NCI-H1694 treated with DMSO at 0.1 percent for 48 hours (cell line): ENCODE measurements at regions not wholly inside any gene's neighbourhood (a gene's known extent, or its start where the extent isn't known, plus 50 kb on each side); places are given as distances from the start of the nearest gene placed in this dataset.
"Not testable (repeated sequence)": the region's sequence is repeated elsewhere in the genome, so short reads cannot be mapped to it uniquely, and the experiment has no call there.

Source experiments
- DNase-seq: peaks from one replicate; lab custom pipeline; 2025; lab: John Stamatoyannopoulos, UW

DNA sequence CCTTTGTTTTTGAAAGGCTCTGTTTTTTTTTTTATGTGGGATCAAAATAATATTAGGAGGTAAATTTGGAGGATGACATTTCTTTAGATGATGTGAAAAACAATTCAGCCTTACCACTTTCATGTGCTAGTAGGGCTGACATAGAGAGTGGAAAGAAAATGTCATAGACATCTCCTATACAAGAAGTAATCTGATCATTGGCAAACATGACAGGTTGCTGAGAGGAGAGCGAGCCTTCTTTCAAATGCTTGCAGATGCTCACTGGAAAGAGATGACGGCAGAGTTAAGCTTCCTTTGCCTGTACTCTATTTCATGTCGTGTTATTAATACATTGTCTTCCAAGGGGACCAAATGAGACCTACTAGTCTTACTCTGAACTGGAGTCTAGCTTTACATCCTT lies 160.1 kb upstream of the DAP start:
- no peak for DNase-seq

DNA sequence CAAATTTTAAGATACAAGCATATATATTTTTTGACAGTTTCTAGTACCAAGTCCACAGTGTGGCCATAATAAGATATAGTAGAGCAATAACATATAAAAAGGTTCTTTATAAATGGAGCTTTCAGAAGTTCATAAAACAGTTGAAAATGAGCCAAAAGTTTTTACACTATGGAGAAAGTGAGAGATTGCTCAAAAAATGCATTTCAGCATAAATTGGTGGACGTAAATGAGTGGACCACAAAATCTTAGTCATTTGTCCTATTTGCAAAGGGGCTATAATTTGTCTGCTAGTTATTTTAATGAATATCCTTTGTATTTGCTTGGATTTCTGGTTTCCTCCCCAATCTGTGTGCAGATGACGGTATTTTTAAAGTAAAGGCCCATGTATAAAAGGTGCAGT lies 159.4 kb upstream of the DAP start:
- no peak for DNase-seq

GRCh38 chr5:10914741-10915480 lies 153.9 kb upstream of the DAP start:
- no peak for DNase-seq

- no peak for DNase-seq
Measured at GRCh38 chr5:10913841-10914240, 152.8 kb upstream of the DAP start.

DNA sequence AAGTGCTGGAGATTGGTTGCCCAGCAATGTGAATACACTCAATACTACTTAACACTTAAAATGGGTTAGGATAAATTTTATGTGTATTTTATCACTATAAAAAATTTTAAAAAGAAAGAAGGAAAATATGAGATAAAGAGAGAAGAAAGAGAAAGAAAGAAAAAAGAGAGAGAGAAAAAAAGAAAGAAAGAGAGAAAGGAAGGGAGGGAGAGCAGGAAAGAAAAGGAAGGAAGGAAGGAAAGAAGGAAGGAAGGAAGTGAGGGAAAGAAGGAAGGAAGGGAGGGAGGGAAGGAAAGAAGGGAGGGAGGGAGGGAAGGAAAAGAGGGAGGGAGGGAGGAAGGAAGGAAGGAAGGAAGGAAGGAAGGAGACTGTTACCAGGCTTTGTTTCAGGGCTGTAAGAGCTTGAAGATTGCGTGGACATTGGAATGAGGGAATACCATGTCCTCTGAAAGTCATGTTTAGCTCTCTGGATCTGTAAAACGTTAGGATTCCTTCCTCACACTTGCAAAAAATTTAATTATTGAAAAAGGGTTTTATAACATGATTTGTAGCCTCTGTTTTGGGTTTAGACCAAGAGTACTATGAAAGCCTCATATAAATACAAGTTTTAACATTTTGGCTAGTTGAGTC lies 152.3 kb upstream of the DAP start:
- DNase-seq: no peak

DNA sequence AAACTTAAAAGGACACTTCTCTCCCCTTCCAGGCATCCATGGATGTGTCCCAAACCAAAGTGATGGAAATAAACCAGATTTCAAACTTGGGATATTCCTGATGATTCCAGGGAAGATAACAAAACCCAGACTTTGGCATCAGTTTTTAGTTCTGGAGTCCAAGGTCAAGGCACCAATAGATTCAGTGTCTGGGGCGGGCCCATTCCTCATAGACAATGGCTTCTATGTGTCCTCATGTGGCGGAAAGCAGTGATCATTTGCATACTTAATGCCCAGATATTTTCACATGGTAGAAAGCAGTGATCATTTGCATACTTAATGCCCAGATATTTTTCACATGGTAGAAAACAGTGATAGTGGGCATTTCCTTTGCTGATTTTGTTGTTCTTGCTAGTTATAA lies 151.4 kb upstream of the DAP start:
- no peak for DNase-seq

DNA sequence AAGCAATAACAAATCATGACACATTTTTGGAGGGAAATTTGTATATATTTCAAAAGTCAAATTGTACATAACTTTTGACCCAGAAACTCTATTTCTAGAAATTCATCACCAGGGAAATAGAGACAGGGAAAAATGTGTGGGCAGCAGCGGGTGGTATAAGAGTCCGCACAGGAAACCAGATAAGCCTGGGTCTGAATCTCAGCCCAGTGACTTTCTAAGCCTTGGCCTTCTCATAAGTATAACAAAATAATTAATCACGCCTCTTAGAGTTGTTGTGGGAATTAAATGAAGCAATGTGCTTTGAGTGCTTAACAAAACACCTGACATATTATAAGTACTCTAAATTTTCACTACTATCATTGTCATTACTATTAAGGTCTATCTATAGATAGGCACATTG lies 149.2 kb upstream of the DAP start:
- no peak for DNase-seq

DNA sequence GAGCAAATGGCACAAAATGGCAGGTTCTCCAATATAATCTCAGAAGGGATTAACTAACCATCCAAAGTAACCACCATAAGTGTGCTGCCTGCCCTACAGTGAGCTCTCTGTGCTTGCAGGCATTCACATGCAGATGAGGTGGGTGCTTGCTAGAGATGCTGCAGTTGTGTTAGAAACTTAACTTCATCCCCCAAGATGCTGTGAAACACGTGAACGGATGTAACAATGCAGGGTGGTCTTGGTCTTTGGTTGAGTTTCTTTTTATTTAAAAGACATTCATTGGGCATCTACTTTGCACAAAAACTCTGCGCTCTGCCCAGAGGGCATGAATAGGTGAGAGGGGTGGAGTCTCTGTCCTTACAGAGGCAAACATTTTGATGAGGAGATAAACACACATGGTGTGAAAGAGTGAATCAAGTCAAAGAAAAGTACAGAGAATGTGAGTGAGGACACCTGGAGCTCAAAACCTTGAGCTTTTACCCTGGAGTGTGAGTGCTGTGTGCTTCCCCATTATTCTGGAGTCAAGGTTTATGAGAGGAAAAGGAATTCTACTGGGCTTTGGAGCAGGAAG lies 143.9 kb upstream of the DAP start:
- DNase-seq: no peak

GRCh38 chr5:10903786-10904560 lies 142.9 kb upstream of the DAP start:
- DNase-seq: no peak

GRCh38 chr5:10902145-10902544 lies 141.1 kb upstream of the DAP start:
- no peak for DNase-seq

DNA sequence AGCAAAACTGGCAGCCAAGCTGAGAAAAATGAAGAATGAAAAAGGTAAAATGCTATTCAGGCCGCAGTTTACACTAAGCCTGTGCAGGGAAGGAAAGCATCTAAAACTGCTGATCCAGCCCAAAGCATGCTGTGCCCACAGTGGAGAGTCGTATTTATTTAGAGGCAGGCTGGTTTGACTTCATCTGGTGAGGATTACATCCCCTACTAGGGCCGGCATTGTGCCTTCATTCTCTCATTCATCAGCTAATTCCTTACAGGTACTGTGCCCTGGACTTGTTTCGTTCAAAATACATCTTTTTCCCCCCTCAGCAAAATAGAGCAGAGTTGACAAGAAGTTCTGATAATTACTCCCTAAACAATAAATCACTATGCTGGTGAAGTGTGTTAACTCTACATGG lies 137.5 kb upstream of the DAP start:
- no peak for DNase-seq

DNA sequence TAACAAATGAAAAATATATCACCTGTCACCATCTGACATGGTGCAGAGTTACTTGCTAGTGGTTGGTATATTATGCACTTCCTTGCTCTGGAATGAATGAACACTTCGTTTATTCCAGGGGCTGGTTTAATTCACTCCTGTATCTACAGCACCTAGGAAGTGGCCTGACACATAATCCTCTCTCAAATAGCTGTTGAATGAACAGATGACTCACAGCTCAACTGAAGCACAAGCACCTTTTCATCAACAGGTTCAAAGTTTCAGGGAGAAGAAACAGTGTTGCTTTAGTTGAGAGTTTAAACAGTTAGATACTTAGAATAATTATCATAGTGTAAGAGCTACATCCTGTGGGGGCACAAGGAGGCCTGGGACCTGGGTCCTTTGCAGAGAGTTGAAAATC lies 135.0 kb upstream of the DAP start:
- DNase-seq: no peak

- DNase-seq: no peak
Measured at GRCh38 chr5:10894445-10895054, 133.5 kb upstream of the DAP start.

- no peak for DNase-seq
Measured at GRCh38 chr5:10892911-10893215, 131.8 kb upstream of the DAP start.

- DNase-seq: no peak
Measured at GRCh38 chr5:10892147-10892910, 131.3 kb upstream of the DAP start.

DNA sequence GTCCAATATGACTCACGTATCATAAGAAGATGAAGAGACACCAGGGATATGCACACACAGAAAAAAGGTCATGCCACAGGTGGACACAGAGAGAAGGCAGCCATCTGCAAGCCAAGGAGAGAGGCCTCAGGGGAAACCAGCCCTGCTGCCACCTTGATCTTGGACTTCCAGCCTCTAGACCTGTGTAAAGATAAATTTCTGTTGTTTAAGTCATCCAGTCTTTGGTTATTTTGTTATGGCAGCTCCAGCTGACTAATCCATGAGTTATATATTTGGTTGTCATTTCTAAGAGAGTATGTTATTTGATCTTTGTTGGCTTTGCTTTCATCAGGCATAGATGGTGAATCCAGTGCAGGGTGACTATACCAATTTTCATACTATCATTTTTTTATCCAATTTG lies 130.2 kb upstream of the DAP start:
- DNase-seq: no peak

GRCh38 chr5:10886497-10886896 lies 125.5 kb upstream of the DAP start:
- DNase-seq: no peak

- no peak for DNase-seq
Measured at GRCh38 chr5:10885026-10885425, 124.0 kb upstream of the DAP start.

DNA sequence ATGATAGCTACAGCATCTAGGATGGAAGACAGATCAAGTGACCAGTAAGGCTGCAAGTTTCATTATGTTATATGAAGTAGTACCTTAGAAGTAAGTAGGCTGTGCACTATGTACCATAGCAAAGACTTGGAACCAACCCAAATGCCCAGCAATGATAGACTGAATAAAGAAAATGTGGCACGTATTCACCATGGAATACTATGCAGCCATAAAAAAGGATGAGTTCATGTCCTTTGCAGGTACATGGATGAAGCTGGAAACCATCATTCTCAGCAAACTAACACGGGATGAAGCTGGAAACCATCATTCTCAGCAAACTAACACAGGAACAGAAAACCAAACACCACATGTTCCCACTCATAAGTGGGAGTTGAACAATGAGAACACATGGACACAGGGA lies 122.9 kb upstream of the DAP start:
- DNase-seq: not testable (repeated sequence)

GRCh38 chr5:10880934-10881333 lies 119.9 kb upstream of the DAP start:
- no peak for DNase-seq

GRCh38 chr5:10876996-10877395 lies 116.0 kb upstream of the DAP start:
- DNase-seq: not testable (repeated sequence)
